GDM1 (cell line): ENCODE measurements at regions not wholly inside any gene's neighbourhood (a gene's known extent, or its start where the extent isn't known, plus 50 kb on each side); places are given as distances from the start of the nearest gene placed in this dataset.

Experiments used
- DNase-seq: peaks from one replicate; lab custom pipeline; 2025; lab: John Stamatoyannopoulos, UW

DNA sequence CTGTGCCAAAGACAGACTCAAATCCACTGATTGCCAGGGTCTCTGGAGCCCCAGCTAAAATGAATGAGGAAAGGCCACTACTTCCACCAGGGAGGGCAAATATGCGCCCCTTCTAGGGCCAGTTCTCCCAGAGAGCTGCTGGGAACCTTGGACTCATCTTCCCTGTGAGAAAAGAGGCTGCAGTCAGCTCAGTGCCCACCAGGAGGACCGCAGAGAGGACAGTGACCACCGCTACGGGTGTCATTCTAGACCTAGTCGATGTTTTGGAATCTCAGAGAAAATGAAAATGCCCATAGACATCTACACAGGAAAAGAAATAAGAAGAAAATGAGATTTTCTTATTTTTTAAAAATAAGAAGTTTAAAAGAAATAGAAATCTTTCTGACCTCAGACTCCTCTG is 235.1 kb downstream of the UQCRFS1 start:
- DNase-seq: no peak

DNA sequence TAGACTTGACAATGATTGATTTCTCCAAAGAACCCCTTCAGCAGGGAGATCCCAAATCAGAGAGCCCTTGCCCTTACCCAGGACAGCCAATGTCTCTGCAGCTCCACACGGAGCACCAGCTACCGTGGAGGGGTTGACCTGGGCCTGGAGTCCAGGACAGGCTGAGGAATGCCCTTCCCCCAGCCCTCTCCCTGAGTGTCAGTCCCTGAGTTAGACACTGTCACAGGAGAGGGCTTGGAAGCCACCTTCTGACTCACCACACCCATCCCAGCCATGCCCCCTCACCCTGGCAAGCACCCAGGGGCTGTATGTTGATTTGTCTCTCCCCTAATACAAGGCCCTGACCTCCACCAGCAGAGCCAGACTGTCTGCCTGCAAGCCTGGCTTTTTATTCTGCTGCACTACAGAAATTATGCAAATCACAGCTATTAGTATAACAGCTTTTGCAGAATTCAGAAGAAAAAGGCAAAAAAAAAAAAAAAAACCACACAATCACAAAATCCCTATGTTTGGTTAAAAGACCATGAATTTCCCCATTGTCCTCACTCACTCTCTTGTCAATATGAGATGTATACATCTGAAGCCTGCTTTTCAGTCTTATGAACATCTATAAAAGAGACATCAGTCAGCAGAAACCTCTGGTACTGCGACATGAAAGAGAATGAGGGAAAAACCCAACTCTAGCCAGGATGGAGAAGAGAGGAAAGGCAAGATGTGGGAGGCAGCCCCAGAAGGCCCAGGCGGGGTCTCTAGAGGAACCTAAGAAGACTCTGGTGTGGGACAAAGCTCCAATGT is 240.7 kb downstream of the UQCRFS1 start:
- DNase-seq: no peak

DNA sequence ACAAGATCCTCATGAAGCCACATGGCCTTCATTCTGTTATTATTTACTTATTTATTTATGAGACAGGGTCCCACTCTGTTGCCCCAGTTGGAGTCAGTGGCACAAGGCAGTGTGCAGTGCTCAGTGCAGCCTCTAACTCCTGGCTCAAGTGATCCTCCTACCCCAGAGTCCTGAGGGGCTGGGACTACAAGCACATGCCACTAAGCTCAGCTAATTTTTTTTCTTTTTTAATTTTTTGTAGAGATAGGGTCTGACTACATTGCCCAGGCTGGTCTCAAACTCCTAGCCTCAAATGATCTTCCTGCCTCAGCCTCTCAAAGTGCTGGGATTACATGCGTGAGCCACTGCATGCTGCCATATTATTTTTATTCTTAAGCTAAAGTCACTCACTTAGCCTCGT is 241.4 kb downstream of the UQCRFS1 start:
- DNase-seq: no peak

DNA sequence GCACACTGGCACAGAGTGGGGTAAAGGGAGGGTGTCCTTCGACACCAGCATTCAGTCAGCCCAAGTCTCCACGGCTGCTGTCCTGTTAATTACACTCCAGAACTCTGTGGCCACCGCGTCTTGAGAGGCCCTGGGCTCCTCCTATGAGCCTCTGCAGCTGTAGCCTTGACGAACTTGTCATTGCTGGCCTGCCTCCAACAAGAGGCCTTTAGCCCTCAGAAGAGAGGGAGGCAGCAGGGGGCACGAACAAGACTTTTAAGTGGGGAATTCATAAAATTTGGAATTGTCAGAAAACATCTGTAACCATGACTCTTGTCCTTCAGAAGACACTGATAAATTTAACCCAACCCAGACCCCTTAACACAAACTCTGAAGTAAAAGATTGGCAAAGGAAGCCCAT is 241.9 kb downstream of the UQCRFS1 start:
- DNase-seq: no peak

DNA sequence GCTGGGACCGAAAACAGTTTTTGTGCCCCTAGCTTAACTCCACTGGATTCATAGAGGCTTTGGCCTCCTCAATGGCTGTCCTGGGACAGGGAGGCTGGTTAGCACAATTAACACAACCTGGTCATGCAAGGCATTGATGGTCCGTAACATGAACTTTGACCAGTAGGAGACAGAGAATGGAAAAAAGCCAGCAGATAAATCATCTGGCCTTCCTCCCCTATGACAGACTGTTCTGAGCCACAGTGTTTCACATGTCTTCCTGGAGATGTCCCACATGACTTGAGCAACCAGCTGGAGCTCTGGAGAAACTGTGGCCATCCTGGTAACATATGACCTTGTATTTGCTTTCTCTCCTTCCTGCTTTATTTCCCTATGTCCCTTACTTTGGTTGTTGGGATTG is 244.2 kb downstream of the UQCRFS1 start:
- DNase-seq: no peak

DNA sequence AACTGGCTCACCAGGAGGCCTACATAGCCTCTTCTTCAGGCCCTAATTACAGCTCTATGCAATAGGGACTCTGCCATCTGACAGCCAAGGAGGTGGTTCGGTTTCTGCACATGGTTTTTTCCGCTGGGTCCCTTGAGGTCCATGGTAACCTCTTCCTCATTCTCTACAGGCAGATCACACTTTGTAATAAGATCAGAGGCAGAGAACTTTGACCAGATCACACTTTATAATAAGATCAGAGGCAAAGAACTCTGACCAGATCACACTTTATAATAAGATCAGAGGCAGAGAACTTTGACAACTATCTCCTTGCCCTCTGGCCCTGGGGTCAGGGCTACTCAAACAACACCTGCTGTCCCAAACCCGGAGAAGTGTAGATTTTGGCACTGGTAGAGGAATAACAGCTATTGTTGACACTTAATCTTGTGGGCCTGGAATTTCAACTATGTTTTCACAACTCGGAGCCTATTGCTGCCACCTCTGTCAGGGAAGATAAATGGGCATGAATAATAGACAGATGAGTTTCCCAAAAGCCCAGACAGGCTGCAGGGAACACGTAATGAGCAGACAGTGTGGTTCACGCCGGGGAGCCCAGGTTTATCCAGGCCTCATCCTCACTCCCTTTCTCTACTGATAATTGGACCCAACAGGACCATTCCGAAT is 246.1 kb downstream of the UQCRFS1 start:
- DNase-seq: no peak

DNA sequence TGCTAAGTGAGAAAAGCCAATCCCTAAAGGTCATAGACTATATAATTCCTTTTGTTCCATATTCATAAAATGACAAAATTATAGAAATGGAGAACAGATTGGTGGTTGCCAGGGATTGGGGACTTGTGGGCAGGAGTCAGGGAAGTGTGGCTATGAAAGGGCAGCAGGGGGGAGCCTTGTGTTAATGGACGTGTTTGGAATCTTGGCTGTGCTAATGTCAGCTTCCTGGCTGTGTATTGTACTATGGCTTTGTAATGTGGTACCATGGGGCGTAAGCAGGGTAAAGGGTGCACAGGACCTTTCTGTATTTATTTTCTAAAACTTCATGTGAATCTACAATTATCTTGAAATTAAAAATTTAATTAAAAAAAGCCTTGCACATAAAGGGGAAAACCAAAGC is 248.5 kb downstream of the UQCRFS1 start:
- DNase-seq: no peak

DNA sequence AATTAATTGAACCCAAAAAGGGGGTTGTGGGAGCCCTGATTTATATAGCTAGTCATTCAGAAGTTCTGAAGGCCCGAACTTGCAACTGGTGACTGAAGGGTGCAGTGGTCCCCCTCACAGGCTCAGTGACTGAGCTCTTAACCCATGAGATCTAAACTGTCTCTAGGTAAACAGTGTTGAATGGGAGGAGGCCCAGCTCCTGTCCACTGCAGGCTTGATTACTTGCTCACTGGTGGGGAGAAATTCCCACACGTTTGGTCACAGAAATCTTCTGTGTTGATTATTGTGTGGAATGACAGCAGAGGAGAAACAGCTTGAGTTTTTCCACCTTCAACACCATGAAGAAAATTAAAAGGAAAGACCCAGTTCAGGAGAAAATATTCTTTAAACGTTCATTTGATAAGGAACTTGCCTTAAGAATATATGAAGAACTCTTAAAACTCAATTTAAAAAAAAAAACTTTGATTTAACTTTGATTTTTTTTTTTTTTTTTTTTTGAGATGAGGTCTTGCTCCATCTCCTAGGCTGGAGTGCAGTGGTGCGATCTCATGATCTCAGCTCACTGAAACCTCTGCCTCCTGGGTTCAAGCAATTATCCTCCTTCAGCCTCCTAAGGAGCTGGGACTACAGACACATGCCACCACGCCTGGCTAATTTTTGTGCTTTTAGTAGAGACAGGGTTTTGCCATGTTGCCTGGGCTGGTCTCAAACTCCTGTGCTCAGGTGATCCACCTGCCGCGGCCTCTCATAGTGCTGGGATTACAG is 249.3 kb downstream of the UQCRFS1 start:
- no peak for DNase-seq

DNA sequence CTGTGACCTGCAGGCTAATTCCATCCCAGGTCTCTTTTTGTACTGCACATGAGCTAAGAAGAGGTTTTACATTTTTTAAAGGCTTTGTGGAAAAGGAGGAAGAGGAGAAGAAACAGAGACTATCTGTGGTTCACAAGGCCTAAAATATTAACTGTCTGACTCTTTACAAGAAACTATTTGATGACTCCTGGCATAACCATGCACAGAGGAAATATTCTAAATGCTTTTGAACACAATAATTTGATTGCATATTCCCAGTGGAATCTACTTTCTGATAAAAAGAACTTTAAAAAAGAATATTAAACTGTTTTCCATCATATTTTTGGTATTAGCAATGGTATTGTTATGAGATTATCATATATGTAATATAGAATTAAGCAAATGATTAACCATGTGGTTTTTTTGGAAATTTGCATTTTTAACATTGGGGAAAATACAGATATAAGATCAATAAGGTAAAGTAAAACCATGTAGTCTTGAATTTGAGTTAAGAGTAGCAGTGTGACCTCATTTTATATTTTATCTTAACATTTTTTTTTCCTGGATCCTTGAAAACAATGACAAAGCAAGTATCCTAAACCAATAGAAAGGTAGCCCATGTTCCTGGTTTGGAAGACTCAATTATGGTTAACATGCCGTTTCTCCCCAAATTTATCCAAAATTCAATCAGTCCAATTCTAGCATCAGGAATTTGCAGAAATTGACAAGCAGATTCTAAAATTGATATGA is 251.0 kb downstream of the UQCRFS1 start:
- no peak for DNase-seq

DNA sequence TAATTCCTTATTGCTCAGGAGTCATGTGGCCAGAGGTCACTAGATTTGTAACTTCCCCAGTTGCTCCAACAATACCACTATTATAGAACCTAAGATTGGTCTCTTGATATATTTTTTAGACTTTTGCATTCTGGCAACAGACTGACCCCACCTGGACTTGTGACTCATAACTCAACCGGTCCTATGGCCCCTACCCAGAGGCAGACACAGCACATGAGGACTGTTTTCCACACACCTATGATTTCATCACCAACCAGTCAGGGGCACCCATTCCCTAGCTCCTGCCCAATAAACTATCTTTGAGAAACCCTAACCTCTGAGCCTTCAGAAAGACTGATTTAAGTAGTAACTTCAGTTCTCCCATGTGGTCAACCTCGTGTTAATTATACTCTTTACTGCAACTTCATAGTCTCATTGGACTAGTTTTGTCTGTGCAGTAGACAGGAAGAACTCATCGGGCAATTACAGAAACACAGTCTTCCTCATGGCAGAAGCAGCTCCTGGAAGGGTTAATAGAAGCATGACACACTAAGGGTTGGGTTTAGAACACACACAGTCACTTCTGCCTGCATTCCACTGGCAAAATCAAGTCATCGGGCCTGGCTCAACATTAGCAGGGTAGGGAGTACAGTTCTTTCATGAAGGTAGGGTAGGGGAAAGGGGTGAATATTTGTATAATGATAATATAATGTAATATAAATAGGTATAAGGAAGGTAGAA is 251.8 kb downstream of the UQCRFS1 start:
- DNase-seq: no peak

DNA sequence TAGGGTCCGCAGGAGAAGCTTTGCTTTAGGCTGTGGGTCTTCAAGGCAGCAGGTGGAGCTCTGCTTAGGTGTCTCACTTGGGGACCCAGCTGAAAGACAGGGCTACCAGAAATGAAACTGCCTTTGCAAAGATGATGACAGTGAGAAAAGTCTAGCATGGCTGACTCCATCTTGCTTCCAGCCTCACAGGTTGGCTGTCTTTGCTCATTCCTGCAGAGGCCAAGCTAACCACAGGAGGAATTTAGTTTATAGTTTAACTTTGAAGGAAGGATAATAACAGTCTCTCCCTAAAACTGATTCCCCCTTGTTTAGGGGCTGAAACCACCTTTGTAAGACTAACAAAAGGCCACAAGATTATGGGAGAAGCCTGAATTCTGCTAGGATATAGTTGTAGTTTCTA is 252.4 kb downstream of the UQCRFS1 start:
- no peak for DNase-seq

DNA sequence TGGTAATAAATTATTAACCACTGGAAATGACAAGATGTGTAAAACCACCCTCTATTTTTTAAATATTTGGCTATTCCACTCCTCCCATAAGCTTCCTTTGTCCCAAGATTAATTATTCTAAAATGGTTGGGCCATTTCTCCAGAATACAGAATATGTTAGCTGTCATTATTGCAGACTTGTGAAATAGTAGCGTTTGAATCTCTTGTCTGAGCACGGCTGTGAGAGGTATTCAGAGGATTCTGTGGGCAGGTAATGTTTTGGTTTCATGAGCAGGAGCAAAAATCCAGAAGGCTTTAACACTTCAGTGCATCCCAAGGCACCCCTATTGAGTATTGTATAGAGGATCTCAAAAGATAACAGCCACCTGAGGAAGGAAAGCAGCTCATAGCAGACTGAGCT is 256.0 kb downstream of the UQCRFS1 start:
- no peak for DNase-seq

DNA sequence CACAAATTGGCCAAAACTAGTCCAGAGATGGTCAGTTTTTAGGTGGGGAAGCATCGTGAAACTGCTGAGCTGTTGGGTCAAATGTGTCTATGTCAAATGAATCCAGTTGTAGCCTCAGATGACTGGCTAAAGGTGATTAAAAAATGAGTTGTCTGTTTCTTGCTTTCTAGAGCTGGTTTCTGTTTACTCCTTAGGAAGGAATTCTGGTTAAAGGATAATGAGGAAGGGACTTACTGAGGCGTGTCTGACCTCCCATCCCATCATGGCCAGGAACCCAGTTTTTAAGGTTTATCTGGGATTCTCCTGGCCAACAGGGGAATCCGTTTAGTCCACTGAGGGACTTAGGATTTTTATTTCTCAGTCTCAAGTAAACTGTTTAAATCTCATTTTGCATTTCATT is 256.5 kb downstream of the UQCRFS1 start:
- DNase-seq: no peak

DNA sequence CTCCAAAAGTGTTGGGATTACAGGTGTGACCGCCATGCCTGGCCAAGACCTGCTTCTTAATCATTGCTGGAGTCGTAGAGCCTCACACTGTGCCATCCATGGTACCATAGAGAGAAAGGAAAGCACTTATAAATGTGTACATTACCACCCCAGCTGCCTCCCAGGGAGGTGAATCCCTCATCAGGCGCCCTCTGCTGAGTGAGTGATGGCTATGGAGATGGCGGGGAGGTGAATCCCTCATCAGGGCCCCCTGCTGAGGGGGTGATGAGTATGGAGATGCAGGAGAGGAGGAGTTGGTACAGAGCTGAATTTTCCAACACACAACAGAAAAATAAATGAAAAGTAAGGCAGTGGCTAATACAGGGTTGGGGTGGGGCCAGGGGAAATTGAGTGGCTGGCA is 263.4 kb downstream of the UQCRFS1 start:
- no peak for DNase-seq

DNA sequence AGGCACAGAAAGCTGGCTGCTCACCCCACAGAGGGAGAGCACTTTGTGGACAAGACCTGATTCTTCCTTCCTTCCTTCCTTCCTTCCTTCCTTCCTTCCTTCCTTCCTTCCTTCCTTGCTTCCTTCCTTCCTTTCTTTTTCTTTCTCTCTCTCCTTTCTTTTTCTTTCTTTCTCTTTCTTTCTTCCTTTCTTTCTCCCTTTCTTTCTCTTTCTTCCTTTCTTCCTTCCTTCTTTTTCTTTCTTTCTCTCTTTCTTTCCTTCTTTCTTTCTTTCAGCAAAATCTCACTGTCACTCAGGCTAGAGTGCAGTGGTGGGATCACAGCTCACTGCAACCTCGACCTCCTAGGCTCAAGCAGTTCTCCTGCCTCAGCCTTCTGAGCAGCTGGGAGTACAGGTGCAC is 263.9 kb downstream of the UQCRFS1 start:
- no peak for DNase-seq

DNA sequence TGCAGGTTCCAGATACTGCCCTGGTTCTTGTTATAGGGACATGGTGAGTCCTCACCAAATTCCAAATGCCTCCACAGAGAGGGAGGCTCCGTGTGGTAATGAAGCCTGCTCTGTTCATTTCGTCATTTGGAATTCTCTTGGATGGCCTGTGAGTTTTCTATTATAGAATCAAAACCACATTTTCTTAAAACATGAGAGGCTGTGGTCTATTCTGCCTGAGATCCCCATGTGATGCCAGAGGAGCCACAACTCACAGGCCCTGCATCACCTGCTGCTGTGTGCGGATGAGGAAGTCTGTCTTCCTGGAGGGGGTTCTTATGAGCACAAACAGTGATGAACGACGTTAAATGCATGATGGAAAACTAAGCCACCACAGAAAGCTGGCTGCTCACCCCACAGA is 264.4 kb downstream of the UQCRFS1 start:
- DNase-seq: no peak

DNA sequence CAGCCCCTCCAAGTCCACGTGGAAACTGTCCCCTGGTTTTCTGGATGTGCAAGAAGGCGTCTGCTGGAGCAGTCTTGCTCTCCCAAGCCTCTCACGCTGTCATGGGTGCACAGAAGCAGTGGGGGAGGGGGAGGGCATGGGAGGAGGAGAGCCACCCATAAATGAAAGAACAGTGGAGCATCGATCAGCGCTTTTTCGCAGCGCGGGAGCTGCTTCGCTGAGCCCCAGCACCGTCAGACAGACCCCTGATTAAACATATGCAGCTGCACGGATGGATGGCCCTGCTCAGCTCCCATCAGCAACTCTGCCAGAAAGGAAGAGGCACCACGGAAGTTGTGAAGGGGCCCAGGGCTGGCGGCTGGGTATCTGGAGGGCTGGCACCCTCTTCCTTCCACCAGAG is 264.9 kb downstream of the UQCRFS1 start:
- DNase-seq: no peak

DNA sequence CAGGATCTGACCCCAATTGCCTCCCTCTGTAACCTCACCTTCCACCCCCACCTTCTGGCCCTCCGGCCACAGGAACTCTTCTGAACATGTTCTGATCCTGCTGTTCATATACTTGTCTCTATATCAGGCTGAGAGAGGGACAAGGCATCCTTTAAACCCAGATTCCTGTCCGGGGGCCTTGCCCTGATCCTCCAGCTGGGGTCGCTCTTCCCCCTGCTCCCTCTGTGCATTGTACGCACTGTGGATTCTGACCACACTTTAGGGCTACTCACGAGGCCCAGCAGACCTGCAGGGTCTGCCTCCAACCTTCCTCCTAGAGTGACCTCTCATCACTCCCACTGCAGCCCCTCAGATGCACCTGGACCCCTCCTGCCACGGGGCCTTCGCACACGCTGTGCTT is 269.3 kb downstream of the UQCRFS1 start:
- DNase-seq: no peak

DNA sequence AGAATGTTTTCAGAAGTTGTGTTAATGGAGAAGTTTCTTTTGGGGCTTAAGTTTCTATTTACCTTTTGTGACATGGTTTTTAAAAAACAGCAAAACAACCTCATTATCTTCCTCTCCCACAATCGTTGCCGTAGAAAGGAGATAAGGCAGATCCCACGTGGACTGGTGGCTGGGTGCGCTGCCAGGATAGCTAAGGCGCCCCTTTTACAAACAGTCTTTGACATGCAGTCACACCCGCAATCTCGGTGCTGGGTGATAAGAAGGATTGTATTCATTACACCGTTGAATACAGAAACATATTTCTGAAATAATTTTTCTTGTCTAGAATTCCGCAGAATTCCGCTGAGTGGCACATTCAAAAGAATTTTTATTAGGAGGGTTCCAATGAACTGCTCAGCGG is 271.1 kb downstream of the UQCRFS1 start:
- no peak for DNase-seq

DNA sequence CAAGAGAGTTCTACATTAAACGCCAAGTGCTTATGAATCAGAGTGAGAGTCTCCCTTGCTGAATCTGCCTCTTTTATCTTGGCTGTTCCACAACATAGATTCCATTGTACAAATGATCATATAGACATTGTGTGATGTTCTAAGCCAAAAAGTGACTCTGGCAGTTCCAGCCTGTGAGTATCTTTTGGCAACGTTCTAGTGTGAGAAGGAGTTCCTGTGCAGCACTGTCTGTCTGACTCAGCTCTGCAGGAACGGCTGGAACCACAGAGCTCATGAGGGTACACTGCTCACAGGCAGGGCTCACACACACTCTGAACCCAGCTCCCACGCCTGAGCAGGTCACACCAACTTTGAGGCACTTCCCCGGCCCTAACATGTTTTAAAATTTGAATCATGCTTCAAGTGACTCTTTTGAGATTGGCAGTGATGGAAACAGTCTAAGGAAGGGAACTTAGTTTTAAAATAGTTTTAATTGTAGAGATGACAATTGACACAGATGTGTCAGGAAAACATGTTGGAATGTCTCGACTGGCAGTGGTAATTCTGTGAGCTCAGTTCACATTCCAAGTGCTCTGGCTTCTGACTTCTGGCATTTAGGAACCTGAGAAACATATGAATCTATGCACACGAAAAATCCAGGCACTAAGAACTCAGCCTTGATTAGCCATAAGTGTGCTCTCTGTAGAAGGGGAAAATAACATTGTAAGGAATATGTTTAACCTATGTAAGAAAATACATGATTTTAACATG is 272.0 kb downstream of the UQCRFS1 start:
- DNase-seq: no peak

DNA sequence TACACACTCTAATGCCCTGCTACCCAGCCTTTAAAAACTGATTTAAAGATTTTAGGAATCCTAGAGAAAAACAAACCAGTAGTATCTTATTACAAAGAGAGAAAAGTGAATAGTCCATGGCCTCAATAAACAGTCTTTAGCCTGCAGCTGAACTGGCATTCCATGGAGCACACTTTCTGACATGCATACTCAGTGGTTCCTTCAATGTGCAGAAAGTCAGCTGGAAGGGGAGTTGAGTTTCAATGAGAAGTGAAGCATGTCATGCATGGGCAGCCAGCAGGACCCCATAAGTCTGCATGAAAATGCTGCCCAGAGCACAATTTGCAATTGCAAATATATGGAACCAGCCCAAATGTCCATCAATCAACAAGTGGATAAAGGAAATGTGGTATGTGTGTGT is 273.7 kb downstream of the UQCRFS1 start:
- DNase-seq: no peak
